DND-41 (cell line): ENCODE measurements at regions not wholly inside any gene's neighbourhood (a gene's known extent, or its start where the extent isn't known, plus 50 kb on each side); places are given as distances from the start of the nearest gene placed in this dataset.

ENCODE experiments used
- ATAC-seq: fragments of 200-7000 bp; cut with Tn5 transposase; 3 replicates; pipeline ENCODE4 v1.9.1; 2021; ENCODE audit warnings: low read depth; ENCODE audit not compliant: insufficient read depth
- DNase-seq: peaks from one replicate; pipeline ENCODE4 v3.0.0-alpha.2; 2020
- H2AFZ ChIP-seq: 2 replicates; pipeline ENCODE4 v1.6.0; 2012; ENCODE audit warnings: low read depth, low read length
- H3K27ac ChIP-seq: 2 replicates; pipeline ENCODE4 v1.5.1; 2012; ENCODE audit warnings: low read length, inconsistent platforms
- H3K27me3 ChIP-seq: fragments of 200-600 bp; sonication (generic); 2 replicates; pipeline ENCODE4 v1.6.0; 2012; ENCODE audit warnings: low read length, mild to moderate bottlenecking, inconsistent platforms; ENCODE audit not compliant: insufficient read depth, poor library complexity
- H3K36me3 ChIP-seq: 2 replicates; pipeline ENCODE4 v1.5.1; 2012; ENCODE audit warnings: low read length, inconsistent platforms; ENCODE audit not compliant: insufficient read depth
- H3K4me1 ChIP-seq: 2 replicates; pipeline ENCODE4 v1.5.1; 2012; ENCODE audit warnings: mild to moderate bottlenecking, low read length; ENCODE audit not compliant: insufficient read depth
- H3K4me2 ChIP-seq: 2 replicates; pipeline ENCODE4 v1.6.0; 2012; ENCODE audit warnings: mild to moderate bottlenecking, moderate library complexity, low read length, inconsistent platforms; ENCODE audit not compliant: insufficient read depth
- H3K4me3 ChIP-seq, 2 experiments: fragments of 200-600 bp in 1 of 2; shearing (Covaris generic) in 1 of 2; 2 replicates each; pipeline ENCODE4 v1.5.1; 2012 to 2016; ENCODE audit warnings: inconsistent platforms in 2 of 2, low read length in 2 of 2, mild to moderate bottlenecking in 2 of 2, low read depth in 1 of 2, moderate library complexity in 1 of 2
- H3K79me2 ChIP-seq: 2 replicates; pipeline ENCODE4 v1.6.0; 2012; ENCODE audit warnings: low read length, inconsistent platforms; ENCODE audit not compliant: insufficient read depth
- H3K9ac ChIP-seq: 2 replicates; pipeline ENCODE4 v1.6.0; 2012; ENCODE audit warnings: low read depth, mild to moderate bottlenecking, inconsistent platforms, low read length, moderate library complexity
- H3K9me3 ChIP-seq: 2 replicates; pipeline ENCODE4 v1.5.1; 2012; ENCODE audit warnings: low read length, moderate library complexity, mild to moderate bottlenecking, inconsistent platforms; ENCODE audit not compliant: insufficient read depth, severe bottlenecking
- H4K20me1 ChIP-seq: 2 replicates; pipeline ENCODE4 v1.6.0; 2012; ENCODE audit warnings: low read length; ENCODE audit not compliant: insufficient read depth
- EZH2 ChIP-seq: IDR thresholded peaks from 3 replicates; pipeline ENCODE4 v1.6.1; 2012; ENCODE audit warnings: borderline replicate concordance, low read depth, mild to moderate bottlenecking, moderate library complexity, low read length, inconsistent platforms; ENCODE audit not compliant: severe bottlenecking
- TF ChIP-seq, protein P1 (sequence below): IDR thresholded peaks from 2 replicates; pipeline ENCODE4 v1.5.1; 2012; ENCODE audit warnings: borderline replicate concordance, low read length, moderate library complexity, mild to moderate bottlenecking; ENCODE audit not compliant: poor library complexity, severe bottlenecking; ENCODE audit errors: extremely low read depth

DNA sequence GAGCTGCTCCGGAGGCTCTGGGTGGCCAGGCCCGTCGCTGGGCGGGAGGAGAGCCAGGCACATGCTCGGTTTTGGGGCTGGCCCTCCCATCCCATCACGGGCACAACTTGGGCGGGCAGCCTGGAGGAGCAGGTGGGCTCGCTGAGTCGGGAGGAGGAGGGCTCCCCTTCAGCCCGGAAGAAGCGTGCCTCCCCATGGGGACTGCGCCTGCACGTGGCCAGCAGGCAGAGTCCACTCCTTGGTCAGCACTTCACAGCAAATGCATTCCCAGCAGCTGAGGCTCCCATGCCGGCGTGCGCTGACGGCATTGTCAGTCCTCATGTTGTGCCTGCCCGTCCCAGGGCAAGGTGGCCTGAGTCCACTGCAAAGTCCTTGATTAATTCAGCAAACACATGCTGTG lies 1281.7 kb downstream of the BRD1 start:
- DNase-seq: no peak
- no peak overlapping the region for H3K4me2 ChIP-seq
- H3K4me1 ChIP-seq: no peaks in the 10 kb centered on the region
- H3K9ac ChIP-seq: no peak overlapping the region
- H3K27me3 ChIP-seq: no peaks in the 10 kb centered on the region
- no peak for ATAC-seq
- H4K20me1 ChIP-seq: peaks cover 5% of the 10 kb centered on the region; the same call in 1 of the 2 replicates
- H3K79me2 ChIP-seq: no peaks in the 10 kb centered on the region
- H3K9me3 ChIP-seq: no peaks in the 10 kb centered on the region
- no peak for TF ChIP-seq EZH2
- TF ChIP-seq, protein P1, sequence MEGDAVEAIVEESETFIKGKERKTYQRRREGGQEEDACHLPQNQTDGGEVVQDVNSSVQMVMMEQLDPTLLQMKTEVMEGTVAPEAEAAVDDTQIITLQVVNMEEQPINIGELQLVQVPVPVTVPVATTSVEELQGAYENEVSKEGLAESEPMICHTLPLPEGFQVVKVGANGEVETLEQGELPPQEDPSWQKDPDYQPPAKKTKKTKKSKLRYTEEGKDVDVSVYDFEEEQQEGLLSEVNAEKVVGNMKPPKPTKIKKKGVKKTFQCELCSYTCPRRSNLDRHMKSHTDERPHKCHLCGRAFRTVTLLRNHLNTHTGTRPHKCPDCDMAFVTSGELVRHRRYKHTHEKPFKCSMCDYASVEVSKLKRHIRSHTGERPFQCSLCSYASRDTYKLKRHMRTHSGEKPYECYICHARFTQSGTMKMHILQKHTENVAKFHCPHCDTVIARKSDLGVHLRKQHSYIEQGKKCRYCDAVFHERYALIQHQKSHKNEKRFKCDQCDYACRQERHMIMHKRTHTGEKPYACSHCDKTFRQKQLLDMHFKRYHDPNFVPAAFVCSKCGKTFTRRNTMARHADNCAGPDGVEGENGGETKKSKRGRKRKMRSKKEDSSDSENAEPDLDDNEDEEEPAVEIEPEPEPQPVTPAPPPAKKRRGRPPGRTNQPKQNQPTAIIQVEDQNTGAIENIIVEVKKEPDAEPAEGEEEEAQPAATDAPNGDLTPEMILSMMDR: no peak
- H3K27ac ChIP-seq: no peak overlapping the region
- H2AFZ ChIP-seq: no peak overlapping the region
- H3K4me3 ChIP-seq: no peak overlapping the region
- no peaks in the 10 kb centered on the region for H3K36me3 ChIP-seq

DNA sequence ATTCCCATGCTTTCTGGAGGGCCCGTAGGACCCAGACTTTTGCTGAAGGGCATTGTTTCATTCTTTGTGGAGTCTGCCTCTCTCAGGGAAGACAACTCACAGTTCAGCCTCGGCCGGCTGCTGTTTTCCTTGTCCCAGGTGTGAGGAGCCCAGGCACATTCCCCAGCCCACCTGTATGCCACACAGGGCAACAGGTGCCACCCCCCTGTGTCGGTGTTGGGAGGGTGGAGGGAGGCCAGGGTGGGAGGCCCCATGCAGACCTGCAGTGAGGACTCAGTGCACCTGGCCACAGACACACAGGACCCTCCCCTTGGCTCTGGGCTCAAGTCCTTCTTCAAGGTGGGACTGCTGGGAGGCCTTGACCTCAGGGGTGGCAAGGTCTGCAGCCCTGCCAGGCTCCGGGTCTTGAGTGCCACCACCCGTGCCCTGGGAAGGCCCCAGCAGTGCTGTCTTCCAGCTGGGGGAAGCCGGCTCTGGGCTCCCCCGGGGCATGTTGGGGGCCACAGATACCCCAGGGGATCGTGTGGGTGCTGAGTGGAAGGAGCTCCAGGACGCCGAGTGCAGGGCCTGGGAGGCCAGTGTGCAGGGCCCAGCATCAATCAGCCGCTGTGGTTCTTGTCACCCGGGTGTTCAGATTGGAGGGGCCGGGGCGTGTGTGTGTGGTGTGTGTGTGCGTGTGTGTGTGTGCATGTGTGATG lies 1286.1 kb downstream of the BRD1 start:
- Histone ChIP-seq H3K9me3 (no peaks in the 10 kb centered on the region), H4K20me1 (peaks cover 5% of the 10 kb centered on the region; the same call in 1 of the 2 replicates), H2AFZ (no peak overlapping the region), H3K36me3 (no peaks in the 10 kb centered on the region), H3K4me3 (no peak overlapping the region), H3K9ac (no peak overlapping the region), H3K27ac (no peak overlapping the region), H3K27me3 (no peaks in the 10 kb centered on the region), H3K79me2 (no peaks in the 10 kb centered on the region), H3K4me2 (no peak overlapping the region), H3K4me1 (no peaks in the 10 kb centered on the region)
- no peak for DNase-seq
- TF ChIP-seq EZH2: no peak
- TF ChIP-seq, protein P1: no peak
- ATAC-seq: no peak

DNA sequence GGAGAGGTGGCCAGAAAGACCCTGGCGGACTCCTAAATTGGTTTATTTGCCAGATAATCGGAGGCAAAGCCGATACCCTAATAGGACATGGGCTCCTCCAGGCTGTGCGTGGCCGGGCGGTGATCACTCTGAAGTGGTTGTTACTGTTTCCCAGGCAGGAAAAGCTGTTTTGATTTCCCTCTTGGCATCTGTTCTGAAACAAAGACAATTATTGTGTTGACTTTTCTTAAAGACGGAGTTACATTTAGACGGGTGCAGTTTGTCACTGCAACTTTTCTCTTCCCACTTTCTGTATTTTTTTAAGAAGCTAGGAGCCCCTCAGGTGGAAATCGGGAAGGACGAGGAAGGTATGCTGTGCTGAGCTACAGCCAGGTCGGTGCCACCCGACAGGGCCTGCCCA lies 1288.4 kb downstream of the BRD1 start:
- H3K27ac ChIP-seq: no peak overlapping the region
- H3K36me3 ChIP-seq: no peaks in the 10 kb centered on the region
- H4K20me1 ChIP-seq: no peaks in the 10 kb centered on the region
- H3K4me3 ChIP-seq: no peak overlapping the region
- TF ChIP-seq EZH2: no peak
- TF ChIP-seq, protein P1: no peak
- H3K9ac ChIP-seq: no peak overlapping the region
- H3K79me2 ChIP-seq: no peaks in the 10 kb centered on the region
- H2AFZ ChIP-seq: no peak overlapping the region
- DNase-seq (no peak), ATAC-seq (no peak)
- H3K4me1 ChIP-seq: no peaks in the 10 kb centered on the region
- H3K27me3 ChIP-seq: no peaks in the 10 kb centered on the region
- H3K9me3 ChIP-seq: no peaks in the 10 kb centered on the region
- no peak overlapping the region for H3K4me2 ChIP-seq
